Tibial nerve (tissue), 4 donors: ENCODE measurements at regions not wholly inside any gene's neighbourhood (a gene's known extent, or its start where the extent isn't known, plus 50 kb on each side); places are given as distances from the start of the nearest gene placed in this dataset.

Experiments used
- DNase-seq, 2 donors: peaks; one replicate each; pipeline ENCODE4 v3.0.0-alpha.2; 2019; ENCODE audit warnings: low spot score in 2 of 2
- H3K27ac ChIP-seq, 4 donors: fragments of 200-600 bp; sonication (generic) in 3 of 4; one replicate each; pipeline ENCODE4 v1.5.1; 2017 to 2019; ENCODE audit warnings: mild to moderate bottlenecking in 1 of 4
- H3K27me3 ChIP-seq, 2 donors: fragments of 200-600 bp; sonication (generic) in 1 of 2; one replicate each; pipeline versions ENCODE4 v1.5.1 to v1.6.0; 2017 to 2019
- H3K36me3 ChIP-seq, 3 donors: fragments of 200-600 bp; sonication (generic); one replicate each; pipeline ENCODE4 v1.5.1; 2018 to 2019
- H3K4me1 ChIP-seq, 4 donors: fragments of 200-600 bp; sonication (generic) in 3 of 4; one replicate each; pipeline ENCODE4 v1.5.1; 2017 to 2019
- H3K4me3 ChIP-seq, 4 donors: fragments of 200-600 bp; sonication (generic) in 3 of 4; one replicate each; pipeline ENCODE4 v1.5.1; 2017 to 2019; ENCODE audit warnings: mild to moderate bottlenecking in 1 of 4, moderate library complexity in 1 of 4
- H3K9me3 ChIP-seq, 4 donors: fragments of 200-600 bp; sonication (generic) in 3 of 4; one replicate each; pipeline ENCODE4 v1.5.1; 2017 to 2019
- CTCF ChIP-seq, 5 experiments: fragments of 200-600 bp in 3 of 5; fragments of 450-650 bp in 2 of 5; sonication (generic) in 3 of 5; IDR thresholded peaks; one replicate each; pipeline ENCODE4 v1.5.1; 2016 to 2019; ENCODE audit warnings: antibody characterized with exemption in 5 of 5, mild to moderate bottlenecking in 3 of 5, moderate library complexity in 2 of 5
- EP300 ChIP-seq, 2 donors: sonication (generic); formaldehyde crosslinking; IDR thresholded peaks; one replicate each; pipeline ENCODE4 v1.6.1; 2017; ENCODE audit warnings: antibody characterized with exemption in 2 of 2, mild to moderate bottlenecking in 1 of 2
- POLR2A ChIP-seq, 2 donors: fragments of 450-650 bp; IDR thresholded peaks; one replicate each; pipeline ENCODE4 v1.6.1; 2017; ENCODE audit warnings: antibody characterized with exemption in 2 of 2, mild to moderate bottlenecking in 2 of 2, moderate library complexity in 2 of 2
- WGBS, 2 donors: methylation state at CpG; one replicate each; pipeline ENCODE4 v1.1.5; 2018; 5-methylcytosine and 5-hydroxymethylcytosine counted together

GRCh38 chr7:85719981-85720953 lies 533.4 kb upstream of the SEMA3D start:
- H3K27me3 ChIP-seq, result no peaks in the 10 kb centered on the region
- TF ChIP-seq CTCF (IDR thresholded peaks at IDR 0.05) (no peak), EP300 (IDR thresholded peaks at IDR 0.05) (peak in 1 of 2 donors; percentile 16)
- 37 to 46% methylated on average over 4 of the region's 4 CpGs for WGBS, 2 donors
- H3K4me3 ChIP-seq, result no peak overlapping the region
- H3K27ac ChIP-seq, result no peak overlapping the region
- peaks cover 0 to 9% (median 0%) of the 10 kb centered on the region in 4 donors for H3K4me1 ChIP-seq
- H3K36me3 ChIP-seq, result no peaks in the 10 kb centered on the region
- H3K9me3 ChIP-seq, result no peaks in the 10 kb centered on the region
- DNase-seq, result no peak

- Histone ChIP-seq H3K36me3 (no peaks in the 10 kb centered on the region), H3K4me1 (peaks cover 0 to 9% (median 0%) of the 10 kb centered on the region in 4 donors), H3K4me3 (no peak overlapping the region), H3K27ac (no peak overlapping the region), H3K27me3 (no peaks in the 10 kb centered on the region), H3K9me3 (no peaks in the 10 kb centered on the region)
- 35 to 54% methylated on average over 2 of the region's 2 CpGs for WGBS, 2 donors
- TF ChIP-seq EP300 (IDR thresholded peaks at IDR 0.05), result no peak
- TF ChIP-seq CTCF (IDR thresholded peaks at IDR 0.05), result no peak
- TF ChIP-seq POLR2A (IDR thresholded peaks at IDR 0.05), result no peak
- DNase-seq, result no peak
Observed at GRCh38 chr7:85716353-85716752, 529.5 kb upstream of the SEMA3D start.

- no peaks in the 10 kb centered on the region for H3K9me3 ChIP-seq
- no peak for DNase-seq
- peaks cover 0 to 3% (median 0%) of the 10 kb centered on the region in 4 donors for H3K4me1 ChIP-seq
- TF ChIP-seq POLR2A (IDR thresholded peaks at IDR 0.05), result no peak
- no peak for TF ChIP-seq CTCF (IDR thresholded peaks at IDR 0.05)
- TF ChIP-seq EP300 (IDR thresholded peaks at IDR 0.05), result no peak
- H3K27ac ChIP-seq, result no peak overlapping the region
- no peaks in the 10 kb centered on the region for H3K27me3 ChIP-seq
- no peak overlapping the region for H3K4me3 ChIP-seq
- H3K36me3 ChIP-seq, result no peaks in the 10 kb centered on the region
- 46 to 53% methylated on average over 2 of the region's 2 CpGs for WGBS, 2 donors
Observed at GRCh38 chr7:85714951-85715350, 528.1 kb upstream of the SEMA3D start.

GRCh38 chr7:85714043-85714578 lies 527.3 kb upstream of the SEMA3D start:
- H3K9me3 ChIP-seq, result no peaks in the 10 kb centered on the region
- no peak overlapping the region for H3K4me3 ChIP-seq
- no peaks in the 10 kb centered on the region for H3K4me1 ChIP-seq
- H3K27me3 ChIP-seq, result no peaks in the 10 kb centered on the region
- DNase-seq, result no peak
- TF ChIP-seq CTCF (IDR thresholded peaks at IDR 0.05), result no peak
- no peak for TF ChIP-seq POLR2A (IDR thresholded peaks at IDR 0.05)
- TF ChIP-seq EP300 (IDR thresholded peaks at IDR 0.05), result no peak
- no peak overlapping the region for H3K27ac ChIP-seq
- H3K36me3 ChIP-seq, result no peaks in the 10 kb centered on the region
- WGBS, 2 donors, result 90 to 91% methylated on average over 2 of the region's 2 CpGs

GRCh38 chr7:85713171-85713570 lies 526.3 kb upstream of the SEMA3D start:
- Histone ChIP-seq H3K4me3 (no peak overlapping the region), H3K9me3 (no peaks in the 10 kb centered on the region), H3K36me3 (no peaks in the 10 kb centered on the region), H3K4me1 (no peaks in the 10 kb centered on the region), H3K27me3 (no peaks in the 10 kb centered on the region), H3K27ac (no peak overlapping the region)
- 82 to 94% methylated on average over 1 of the region's 1 CpG for WGBS, 2 donors
- TF ChIP-seq CTCF (IDR thresholded peaks at IDR 0.05), result no peak
- TF ChIP-seq POLR2A (IDR thresholded peaks at IDR 0.05), result no peak
- TF ChIP-seq EP300 (IDR thresholded peaks at IDR 0.05), result no peak
- no peak for DNase-seq
